ENCODE measurements at regions not wholly inside any gene's neighbourhood (a gene's known extent, or its start where the extent isn't known, plus 50 kb on each side); places are given as distances from the start of the nearest gene placed in this dataset.

DNA sequence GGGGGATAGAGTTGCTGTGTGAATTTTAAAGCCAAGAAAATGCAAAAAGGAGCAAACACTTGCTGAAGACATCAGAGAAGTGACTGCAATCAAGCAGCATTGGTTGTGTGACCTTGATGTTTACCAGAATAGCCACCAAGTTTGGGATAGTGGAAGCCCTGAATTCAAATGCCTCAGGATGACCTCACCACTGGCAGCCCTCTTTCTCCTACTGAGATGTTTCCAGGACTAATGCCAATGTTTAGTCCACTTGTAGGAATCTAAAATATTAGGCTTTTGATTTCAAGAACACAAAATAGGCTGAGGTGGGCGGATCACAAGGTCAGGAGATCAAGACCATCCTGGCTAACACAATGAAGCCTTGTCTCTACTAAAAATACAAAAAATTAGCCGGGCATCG lies 112.2 kb upstream of the NUDT12 start:
- no peak for DNase-seq
- H3K4me1 Mint-ChIP-seq = no peaks in the 10 kb centered on the region
- Histone ChIP-seq H3K4me1 (ENCODE audit: control insufficient read depth, insufficient read depth, low read length) (no peaks in the 10 kb centered on the region), H3K27ac (ENCODE audit: low read length) (no peak overlapping the region), H3K36me3 (ENCODE audit: control insufficient read depth, insufficient read depth, low read length) (no peaks in the 10 kb centered on the region), H3K4me3 (ENCODE audit: low read length) (no peak overlapping the region), H3K9me3 (ENCODE audit: control insufficient read depth, insufficient read depth, low read length) (no peaks in the 10 kb centered on the region), H3K27me3 (ENCODE audit: control insufficient read depth, insufficient read depth, low read length) (no peaks in the 10 kb centered on the region)
- no peaks in the 10 kb centered on the region for H3K27me3 Mint-ChIP-seq (ENCODE audit: low read depth in 2 of 2)
- H3K9me3 Mint-ChIP-seq = peaks cover 10 to 11% of the 10 kb centered on the region in 2 donors
- ATAC-seq = no peak
- TF ChIP-seq, protein P1, sequence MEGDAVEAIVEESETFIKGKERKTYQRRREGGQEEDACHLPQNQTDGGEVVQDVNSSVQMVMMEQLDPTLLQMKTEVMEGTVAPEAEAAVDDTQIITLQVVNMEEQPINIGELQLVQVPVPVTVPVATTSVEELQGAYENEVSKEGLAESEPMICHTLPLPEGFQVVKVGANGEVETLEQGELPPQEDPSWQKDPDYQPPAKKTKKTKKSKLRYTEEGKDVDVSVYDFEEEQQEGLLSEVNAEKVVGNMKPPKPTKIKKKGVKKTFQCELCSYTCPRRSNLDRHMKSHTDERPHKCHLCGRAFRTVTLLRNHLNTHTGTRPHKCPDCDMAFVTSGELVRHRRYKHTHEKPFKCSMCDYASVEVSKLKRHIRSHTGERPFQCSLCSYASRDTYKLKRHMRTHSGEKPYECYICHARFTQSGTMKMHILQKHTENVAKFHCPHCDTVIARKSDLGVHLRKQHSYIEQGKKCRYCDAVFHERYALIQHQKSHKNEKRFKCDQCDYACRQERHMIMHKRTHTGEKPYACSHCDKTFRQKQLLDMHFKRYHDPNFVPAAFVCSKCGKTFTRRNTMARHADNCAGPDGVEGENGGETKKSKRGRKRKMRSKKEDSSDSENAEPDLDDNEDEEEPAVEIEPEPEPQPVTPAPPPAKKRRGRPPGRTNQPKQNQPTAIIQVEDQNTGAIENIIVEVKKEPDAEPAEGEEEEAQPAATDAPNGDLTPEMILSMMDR (IDR thresholded peaks at IDR 0.05) = no peak
- 68% methylated on average over 3 of the region's 3 CpGs for WGBS (ENCODE audit: insufficient coverage)
- no peak overlapping the region for H3K27ac Mint-ChIP-seq
- intact Hi-C loops (cut with micrococcal nuclease) = no loop called here
- H3K36me3 Mint-ChIP-seq = no peaks in the 10 kb centered on the region
- H3K4me3 Mint-ChIP-seq = no peak overlapping the region

DNA sequence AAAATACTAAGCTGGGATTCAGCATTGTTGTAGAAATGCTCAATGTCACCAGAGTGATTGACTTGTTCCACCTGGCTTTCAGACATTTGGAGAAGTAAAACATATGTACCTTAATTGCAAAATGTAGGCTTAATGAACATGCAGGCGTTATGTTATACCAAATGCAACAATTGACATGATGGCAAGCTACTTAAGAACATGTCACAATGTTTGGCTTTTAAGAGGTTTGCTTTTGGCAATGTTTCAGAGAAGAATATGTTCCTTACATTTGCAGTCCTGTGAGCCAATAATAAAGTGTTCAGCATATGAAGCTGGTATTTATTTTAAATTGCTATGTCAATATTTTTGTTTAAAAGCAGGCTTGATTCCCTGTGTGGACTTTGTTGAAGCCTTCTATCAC lies 111.7 kb upstream of the NUDT12 start:
- Histone ChIP-seq H3K9me3 (ENCODE audit: control insufficient read depth, insufficient read depth, low read length) (no peaks in the 10 kb centered on the region), H3K27me3 (ENCODE audit: control insufficient read depth, insufficient read depth, low read length) (no peaks in the 10 kb centered on the region), H3K27ac (ENCODE audit: low read length) (no peak overlapping the region), H3K36me3 (ENCODE audit: control insufficient read depth, insufficient read depth, low read length) (no peaks in the 10 kb centered on the region), H3K4me1 (ENCODE audit: control insufficient read depth, insufficient read depth, low read length) (no peaks in the 10 kb centered on the region), H3K4me3 (ENCODE audit: low read length) (no peak overlapping the region)
- peaks cover 10% of the 10 kb centered on the region in 2 donors for H3K9me3 Mint-ChIP-seq
- ATAC-seq (no peak), DNase-seq (no peak)
- H3K36me3 Mint-ChIP-seq = no peaks in the 10 kb centered on the region
- intact Hi-C loops (cut with micrococcal nuclease) = no loop called here
- no peak overlapping the region for H3K4me3 Mint-ChIP-seq
- 88% methylated on average over 1 of the region's 1 CpG for WGBS (ENCODE audit: insufficient coverage)
- TF ChIP-seq, protein P1 (IDR thresholded peaks at IDR 0.05) = no peak
- no peaks in the 10 kb centered on the region for H3K27me3 Mint-ChIP-seq (ENCODE audit: low read depth in 2 of 2)
- H3K27ac Mint-ChIP-seq = no peak overlapping the region
- no peaks in the 10 kb centered on the region for H3K4me1 Mint-ChIP-seq

DNA sequence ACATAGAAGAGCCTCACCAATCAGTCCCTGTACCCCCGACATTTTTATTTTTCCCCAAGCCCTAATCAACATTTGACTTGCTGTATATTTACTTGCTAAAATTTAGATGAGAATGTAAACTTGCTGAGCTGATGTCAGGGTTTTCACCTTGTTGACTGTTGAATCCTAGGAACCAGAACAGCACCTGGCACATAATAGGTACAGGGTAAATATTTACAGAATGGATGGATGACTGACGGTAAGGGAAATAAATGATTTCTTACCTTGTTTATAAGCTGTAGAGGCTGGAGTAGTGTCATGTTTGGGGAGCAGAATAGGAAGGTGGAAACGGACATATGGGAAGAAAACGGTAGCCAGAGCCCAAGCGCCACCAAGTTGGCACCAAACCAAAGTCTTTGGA lies 107.0 kb upstream of the NUDT12 start:
- no peaks in the 10 kb centered on the region for H3K27me3 ChIP-seq (ENCODE audit: control insufficient read depth, insufficient read depth, low read length)
- H3K4me1 Mint-ChIP-seq = no peaks in the 10 kb centered on the region
- H3K4me1 ChIP-seq (ENCODE audit: control insufficient read depth, insufficient read depth, low read length) = no peaks in the 10 kb centered on the region
- no peaks in the 10 kb centered on the region for H3K27me3 Mint-ChIP-seq (ENCODE audit: low read depth in 2 of 2)
- no peaks in the 10 kb centered on the region for H3K36me3 Mint-ChIP-seq
- H3K4me3 ChIP-seq (ENCODE audit: low read length) = no peak overlapping the region
- ATAC-seq (no peak), DNase-seq (no peak)
- no peaks in the 10 kb centered on the region for H3K36me3 ChIP-seq (ENCODE audit: control insufficient read depth, insufficient read depth, low read length)
- H3K9me3 ChIP-seq (ENCODE audit: control insufficient read depth, insufficient read depth, low read length) = no peaks in the 10 kb centered on the region
- H3K27ac Mint-ChIP-seq = no peak overlapping the region
- no peak overlapping the region for H3K4me3 Mint-ChIP-seq
- peaks cover 14 to 15% of the 10 kb centered on the region in 2 donors for H3K9me3 Mint-ChIP-seq
- intact Hi-C loops (cut with micrococcal nuclease) = no loop called here
- no peak overlapping the region for H3K27ac ChIP-seq (ENCODE audit: low read length)
- TF ChIP-seq, protein P1 (IDR thresholded peaks at IDR 0.05) = no peak
- 92% methylated on average over 4 of the region's 5 CpGs for WGBS (ENCODE audit: insufficient coverage)

DNA sequence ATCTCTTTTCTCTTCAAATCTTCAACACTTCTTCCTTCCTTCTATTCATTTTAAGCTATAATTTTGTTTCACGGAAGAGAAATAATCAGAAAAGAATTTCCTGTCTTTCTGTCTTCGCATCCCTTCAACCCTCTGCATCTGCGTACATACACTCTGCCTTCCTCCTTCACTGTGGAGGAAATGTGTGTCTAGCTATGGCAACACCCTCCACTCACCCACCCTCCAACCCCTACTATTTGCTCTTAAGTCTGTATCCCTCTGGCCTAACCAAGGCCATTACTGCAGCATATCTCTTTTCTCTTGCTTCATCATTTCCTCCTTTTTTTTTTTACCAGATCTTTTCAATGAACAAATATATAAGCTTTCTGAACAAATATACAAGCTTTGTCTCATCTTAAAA lies 105.7 kb upstream of the NUDT12 start:
- DNase-seq (no peak), ATAC-seq (no peak)
- Mint-ChIP-seq H3K27ac (no peak overlapping the region), H3K9me3 (peaks cover 15 to 20% of the 10 kb centered on the region in 2 donors), H3K27me3 (ENCODE audit: low read depth in 2 of 2) (no peaks in the 10 kb centered on the region), H3K4me1 (no peaks in the 10 kb centered on the region), H3K36me3 (peaks cover 5% of the 10 kb centered on the region), H3K4me3 (no peak overlapping the region)
- Histone ChIP-seq H3K9me3 (ENCODE audit: control insufficient read depth, insufficient read depth, low read length) (no peaks in the 10 kb centered on the region), H3K4me1 (ENCODE audit: control insufficient read depth, insufficient read depth, low read length) (no peaks in the 10 kb centered on the region), H3K27me3 (ENCODE audit: control insufficient read depth, insufficient read depth, low read length) (no peaks in the 10 kb centered on the region), H3K27ac (ENCODE audit: low read length) (no peak overlapping the region), H3K4me3 (ENCODE audit: low read length) (no peak overlapping the region), H3K36me3 (ENCODE audit: control insufficient read depth, insufficient read depth, low read length) (no peaks in the 10 kb centered on the region)
- TF ChIP-seq, protein P1 (IDR thresholded peaks at IDR 0.05) = no peak
- WGBS (ENCODE audit: insufficient coverage) = 83% methylated on average over 2 of the region's 3 CpGs
- intact Hi-C loops (cut with micrococcal nuclease) = no loop called here

Measured in natural killer cell (primary cell).